Activated CD4-positive, alpha-beta T cell treated with anti-CD3 and anti-CD28 coated beads for 36 hours (primary cell): ENCODE measurements at regions not wholly inside any gene's neighbourhood (a gene's known extent, or its start where the extent isn't known, plus 50 kb on each side); places are given as distances from the start of the nearest gene placed in this dataset.
"Not testable (repeated sequence)": the region's sequence is repeated elsewhere in the genome, so short reads cannot be mapped to it uniquely, and the experiment has no call there.

Experiments used
- ATAC-seq: fragments of 200-7000 bp; cut with Tn5 transposase; one replicate; pipeline ENCODE4 v1.10.0; 2021; ENCODE audit warnings: mild to moderate bottlenecking, moderate library complexity
- CTCF ChIA-PET: fragments of 350-600 bp; sonication (Branson Sonifier 250); formaldehyde crosslinking; loops from one replicate; lab custom pipeline; 2021; ENCODE audit warnings: antibody characterized with exemption; lab: Charles Lee
- POLR2A ChIA-PET: fragments of 350-600 bp; sonication (Branson Sonifier 250); formaldehyde crosslinking; loops from one replicate; lab custom pipeline; 2021; ENCODE audit warnings: antibody characterized with exemption, inconsistent platforms; lab: Charles Lee
- DNase-seq: peaks from one replicate; pipeline ENCODE4 v3.0.0-alpha.2; 2020
- H3K27ac Mint-ChIP-seq: one replicate; pipeline ENCODE4 v1.8.0; 2021; ENCODE audit warnings: mixed read lengths
- H3K27me3 Mint-ChIP-seq: one replicate; pipeline ENCODE4 v1.8.0; 2021; ENCODE audit warnings: mixed read lengths
- H3K36me3 Mint-ChIP-seq: one replicate; pipeline ENCODE4 v1.8.0; 2021; ENCODE audit warnings: low read depth, mixed read lengths
- H3K4me1 Mint-ChIP-seq: one replicate; pipeline ENCODE4 v1.8.0; 2021; ENCODE audit warnings: mixed read lengths
- H3K4me3 Mint-ChIP-seq: one replicate; pipeline ENCODE4 v1.8.0; 2021; ENCODE audit warnings: mild to moderate bottlenecking, moderate library complexity, mixed read lengths
- H3K9me3 Mint-ChIP-seq: one replicate; pipeline ENCODE4 v1.8.0; 2021; ENCODE audit warnings: low read depth, mixed read lengths
- intact Hi-C, 2 experiments: fragments of 100-400 bp; cut with DNase I in 1 of 2; cut with micrococcal nuclease in 1 of 2; formaldehyde crosslinking; loops; one replicate each; pipeline versions ENCODE4 v1.14.2 to v1.15.1; 2022 to 2024; cut with DNase I, micrococcal nuclease

DNA sequence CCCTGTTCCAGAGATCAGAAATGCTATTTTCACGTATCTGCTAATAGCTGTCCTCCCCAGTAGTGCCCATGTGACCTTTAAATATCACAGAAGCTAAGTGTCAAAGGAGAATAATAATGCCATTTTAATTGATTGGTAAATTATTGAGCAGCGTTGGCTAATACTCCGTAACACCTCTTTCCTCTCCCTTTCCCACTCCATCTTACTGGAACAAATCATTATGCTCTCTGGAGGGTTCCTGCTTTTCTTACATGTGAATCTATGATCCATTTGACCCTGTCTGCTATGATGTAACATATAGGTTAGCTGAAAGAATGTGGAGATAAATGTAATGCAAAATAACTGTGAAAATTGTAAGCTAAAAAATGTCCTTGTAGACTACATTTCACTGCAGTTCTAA lies 383.6 kb upstream of the GYPC start:
- Mint-ChIP-seq H3K27me3 (peaks cover 8% of the 10 kb centered on the region), H3K27ac (no peak overlapping the region), H3K4me3 (no peak overlapping the region), H3K4me1 (no peaks in the 10 kb centered on the region), H3K36me3 (no peaks in the 10 kb centered on the region), H3K9me3 (no peaks in the 10 kb centered on the region)
- intact Hi-C loops: no loop called here
- ATAC-seq (no peak), DNase-seq (no peak)
- CTCF ChIA-PET: no interaction called here
- POLR2A ChIA-PET: no interaction called here

DNA sequence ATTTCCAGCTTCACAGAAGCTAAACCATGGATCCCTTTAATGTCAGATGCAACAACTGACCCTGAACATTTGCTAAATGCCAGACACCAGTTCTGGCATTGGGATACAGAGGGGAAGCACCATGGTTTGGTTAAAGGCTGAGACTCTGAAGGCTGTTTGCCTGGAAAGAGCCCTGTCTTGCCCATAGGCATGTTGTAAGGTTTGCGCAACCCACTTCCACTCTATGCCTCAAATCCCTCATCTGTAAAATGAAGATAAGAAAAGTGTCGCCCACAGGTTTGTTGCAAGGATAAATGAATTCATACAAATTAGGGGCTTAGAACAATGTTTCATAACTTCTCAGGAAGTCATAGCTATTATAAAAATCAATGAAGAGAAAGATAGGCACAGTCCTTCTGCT lies 380.9 kb upstream of the GYPC start:
- H3K27me3 Mint-ChIP-seq: peaks cover 5% of the 10 kb centered on the region
- H3K4me3 Mint-ChIP-seq: no peak overlapping the region
- DNase-seq (no peak), ATAC-seq (no peak)
- no peaks in the 10 kb centered on the region for H3K9me3 Mint-ChIP-seq
- POLR2A ChIA-PET: no interaction called here
- no peaks in the 10 kb centered on the region for H3K4me1 Mint-ChIP-seq
- H3K27ac Mint-ChIP-seq: no peak overlapping the region
- no peaks in the 10 kb centered on the region for H3K36me3 Mint-ChIP-seq
- CTCF ChIA-PET: no interaction called here
- intact Hi-C loops: no loop called here

- H3K9me3 Mint-ChIP-seq, ATAC-seq, DNase-seq, CTCF ChIA-PET, H3K4me3 Mint-ChIP-seq, H3K4me1 Mint-ChIP-seq, intact Hi-C loops, H3K27ac Mint-ChIP-seq, H3K27me3 Mint-ChIP-seq, H3K36me3 Mint-ChIP-seq, POLR2A ChIA-PET: not testable (repeated sequence)
These were observed 379.7 kb upstream of the GYPC start for GRCh38 chr2:126276268-126276667.

DNA sequence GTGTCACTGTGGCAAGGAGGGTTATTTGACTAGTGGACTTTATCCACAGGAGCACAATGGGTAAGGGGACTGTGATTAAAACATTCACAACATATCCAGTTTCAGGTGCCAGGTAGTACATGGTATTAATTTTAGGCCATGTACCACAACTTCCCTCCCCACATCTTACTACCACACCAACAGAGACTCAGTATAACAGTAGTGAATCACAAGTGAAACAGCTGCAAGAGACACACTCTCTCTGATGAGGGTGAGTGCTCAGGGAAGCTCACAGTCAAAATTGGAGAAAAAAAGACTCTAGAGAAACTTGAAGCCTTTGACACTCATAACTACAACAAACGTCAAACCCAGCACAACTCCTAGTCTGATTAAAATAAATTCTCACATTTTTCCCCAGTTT lies 367.6 kb upstream of the GYPC start:
- H3K4me3 Mint-ChIP-seq: no peak overlapping the region
- no peaks in the 10 kb centered on the region for H3K4me1 Mint-ChIP-seq
- no peak overlapping the region for H3K27ac Mint-ChIP-seq
- H3K36me3 Mint-ChIP-seq: no peaks in the 10 kb centered on the region
- DNase-seq (no peak), ATAC-seq (peak; percentile 69)
- H3K9me3 Mint-ChIP-seq: no peaks in the 10 kb centered on the region
- POLR2A ChIA-PET: no interaction called here
- peaks cover 10% of the 10 kb centered on the region for H3K27me3 Mint-ChIP-seq
- intact Hi-C loops: no loop called here
- CTCF ChIA-PET: no interaction called here

- H3K36me3 Mint-ChIP-seq, H3K4me1 Mint-ChIP-seq, CTCF ChIA-PET, ATAC-seq, H3K4me3 Mint-ChIP-seq, H3K27ac Mint-ChIP-seq, H3K9me3 Mint-ChIP-seq, intact Hi-C loops, H3K27me3 Mint-ChIP-seq, POLR2A ChIA-PET, DNase-seq: not testable (repeated sequence)
These were observed 362.0 kb upstream of the GYPC start for GRCh38 chr2:126293962-126294361.

- ATAC-seq (peak; percentile 63), DNase-seq (no peak)
- no peaks in the 10 kb centered on the region for H3K9me3 Mint-ChIP-seq
- ChIA-PET POLR2A (no interaction called here), CTCF (no interaction called here)
- H3K27ac Mint-ChIP-seq: no peak overlapping the region
- no peaks in the 10 kb centered on the region for H3K36me3 Mint-ChIP-seq
- H3K27me3 Mint-ChIP-seq: peaks cover 3% of the 10 kb centered on the region
- no peak overlapping the region for H3K4me3 Mint-ChIP-seq
- intact Hi-C loops: no loop called here
- peaks cover 13% of the 10 kb centered on the region for H3K4me1 Mint-ChIP-seq
These were observed 356.4 kb upstream of the GYPC start for GRCh38 chr2:126299469-126299976.

- H3K9me3 Mint-ChIP-seq: no peaks in the 10 kb centered on the region
- peaks cover 3% of the 10 kb centered on the region for H3K27me3 Mint-ChIP-seq
- DNase-seq: no peak
- no peaks in the 10 kb centered on the region for H3K36me3 Mint-ChIP-seq
- peak; percentile 59 for ATAC-seq
- ChIA-PET POLR2A (no interaction called here), CTCF (no interaction called here)
- H3K27ac Mint-ChIP-seq: peak overlapping the region; percentile 75
- H3K4me3 Mint-ChIP-seq: no peak overlapping the region
- intact Hi-C loops: loop anchor here in 1 of 2 experiments (1.0 kb wide), 1 partner anchor 113 kb away; no protein-coding TSS in a partner anchor
- H3K4me1 Mint-ChIP-seq: peaks cover 13% of the 10 kb centered on the region
These were observed 355.6 kb upstream of the GYPC start for GRCh38 chr2:126300348-126300747.

GRCh38 chr2:126302043-126302442 lies 353.9 kb upstream of the GYPC start:
- DNase-seq (no peak), ATAC-seq (no peak)
- CTCF ChIA-PET: no interaction called here
- intact Hi-C loops: no loop called here
- H3K4me1 Mint-ChIP-seq: peaks cover 13% of the 10 kb centered on the region
- no peaks in the 10 kb centered on the region for H3K36me3 Mint-ChIP-seq
- H3K9me3 Mint-ChIP-seq: no peaks in the 10 kb centered on the region
- POLR2A ChIA-PET: no interaction called here
- H3K27ac Mint-ChIP-seq: no peak overlapping the region
- H3K4me3 Mint-ChIP-seq: no peak overlapping the region
- H3K27me3 Mint-ChIP-seq: peaks cover 6% of the 10 kb centered on the region

DNA sequence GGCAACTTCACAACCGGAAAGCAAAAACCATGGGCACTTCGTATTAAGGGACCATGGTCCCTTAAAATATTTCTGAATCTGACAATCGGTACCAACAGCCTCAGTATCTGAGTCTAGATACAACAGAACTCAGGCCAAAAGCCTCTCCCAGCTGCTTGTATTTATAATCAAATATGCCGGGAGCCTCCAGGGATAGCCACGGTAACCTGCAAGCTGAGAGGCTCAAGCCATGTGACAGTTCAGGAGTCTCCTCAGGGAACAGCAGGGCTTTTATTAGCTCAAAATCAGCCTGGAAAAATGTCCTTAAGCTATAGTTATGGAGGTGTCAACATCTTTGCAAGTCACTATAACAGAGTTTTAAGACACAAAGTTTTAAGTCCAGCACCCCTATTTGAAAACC lies 352.8 kb upstream of the GYPC start:
- Mint-ChIP-seq H3K9me3 (no peaks in the 10 kb centered on the region), H3K27ac (no peak overlapping the region), H3K4me1 (peaks cover 13% of the 10 kb centered on the region), H3K27me3 (peaks cover 6% of the 10 kb centered on the region), H3K36me3 (no peaks in the 10 kb centered on the region), H3K4me3 (no peak overlapping the region)
- ATAC-seq (no peak), DNase-seq (no peak)
- ChIA-PET POLR2A (no interaction called here), CTCF (no interaction called here)
- intact Hi-C loops: no loop called here

- DNase-seq: no peak
- Mint-ChIP-seq H3K4me1 (peaks cover 13% of the 10 kb centered on the region), H3K9me3 (no peaks in the 10 kb centered on the region), H3K27me3 (peaks cover 6% of the 10 kb centered on the region), H3K4me3 (no peak overlapping the region), H3K27ac (no peak overlapping the region), H3K36me3 (no peaks in the 10 kb centered on the region)
- ChIA-PET POLR2A (no interaction called here), CTCF (interaction anchor here (0.6 kb wide), 1 partner anchor 1222 kb away, joined by 3 read pairs; the partner anchor contains the start of gene IWS1)
- ATAC-seq: no peak
- intact Hi-C loops: no loop called here
These were observed 351.8 kb upstream of the GYPC start for GRCh38 chr2:126304154-126304553.

DNA sequence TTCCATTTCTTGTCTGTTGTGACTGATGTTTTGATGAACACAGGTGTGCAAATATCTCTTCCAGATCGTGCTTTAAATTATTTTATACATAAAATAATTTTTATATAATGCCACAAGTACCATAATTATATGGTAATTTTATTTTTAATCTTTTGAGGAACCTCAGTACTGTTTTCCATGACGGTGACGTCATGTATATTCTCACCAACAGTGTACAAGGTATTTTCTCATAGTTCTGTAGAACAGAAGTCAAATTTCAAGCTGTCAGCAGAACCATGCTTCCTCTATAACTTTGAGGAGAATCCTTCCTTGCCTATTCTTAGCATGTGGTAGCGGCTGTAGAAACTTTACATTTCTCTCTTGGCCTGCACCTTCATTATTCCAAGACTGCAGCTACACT lies 349.4 kb upstream of the GYPC start:
- Mint-ChIP-seq H3K36me3 (no peaks in the 10 kb centered on the region), H3K4me3 (no peak overlapping the region), H3K9me3 (no peaks in the 10 kb centered on the region), H3K27ac (no peak overlapping the region), H3K27me3 (peaks cover 6% of the 10 kb centered on the region), H3K4me1 (no peaks in the 10 kb centered on the region)
- no peak for ATAC-seq
- intact Hi-C loops: no loop called here
- ChIA-PET POLR2A (no interaction called here), CTCF (no interaction called here)
- DNase-seq: no peak

- no peaks in the 10 kb centered on the region for H3K36me3 Mint-ChIP-seq
- ATAC-seq: no peak
These were observed 348.2 kb upstream of the GYPC start for GRCh38 chr2:126307740-126308139.

GRCh38 chr2:126309185-126309584 lies 346.8 kb upstream of the GYPC start:
- Mint-ChIP-seq H3K36me3 (no peaks in the 10 kb centered on the region), H3K9me3 (no peaks in the 10 kb centered on the region)

More at GRCh38 chr2:126307740-126308139, 348.2 kb upstream of the GYPC start:
- Mint-ChIP-seq H3K27ac (no peak overlapping the region), H3K4me1 (no peaks in the 10 kb centered on the region), H3K9me3 (no peaks in the 10 kb centered on the region), H3K4me3 (no peak overlapping the region), H3K27me3 (peaks cover 2% of the 10 kb centered on the region)
- POLR2A ChIA-PET: no interaction called here
- CTCF ChIA-PET: no interaction called here
- intact Hi-C loops: no loop called here
- DNase-seq: no peak

More at GRCh38 chr2:126309185-126309584, 346.8 kb upstream of the GYPC start:
- no peak for ATAC-seq
- intact Hi-C loops: no loop called here
- Mint-ChIP-seq H3K4me3 (no peak overlapping the region), H3K27me3 (peaks cover 2% of the 10 kb centered on the region), H3K4me1 (no peaks in the 10 kb centered on the region), H3K27ac (no peak overlapping the region)
- ChIA-PET CTCF (no interaction called here), POLR2A (no interaction called here)
- DNase-seq: no peak
